ENCODE measurements at regions not wholly inside any gene's neighbourhood (a gene's known extent, or its start where the extent isn't known, plus 50 kb on each side); places are given as distances from the start of the nearest gene placed in this dataset.

GRCh38 chr6:98525860-98526259 lies 308.5 kb upstream of the POU3F2 start:
- DNase-seq (ENCODE audit: low read depth, low spot score), result no peak
- no peak overlapping the region for H3K4me3 ChIP-seq (ENCODE audit: low read length)

- DNase-seq (ENCODE audit: low read depth, low spot score), result no peak
- H3K4me3 ChIP-seq (ENCODE audit: low read length), result no peak overlapping the region
Measured at GRCh38 chr6:98526465-98526864, 307.9 kb upstream of the POU3F2 start.

- no peak overlapping the region for H3K4me3 ChIP-seq (ENCODE audit: low read length)
- no peak for DNase-seq (ENCODE audit: low read depth, low spot score)
Measured at GRCh38 chr6:98529364-98529763, 305.0 kb upstream of the POU3F2 start.

- no peak overlapping the region for H3K4me3 ChIP-seq (ENCODE audit: low read length)
- no peak for DNase-seq (ENCODE audit: low read depth, low spot score)
Measured at GRCh38 chr6:98530732-98531131, 303.6 kb upstream of the POU3F2 start.

- no peak overlapping the region for H3K4me3 ChIP-seq (ENCODE audit: low read length)
- DNase-seq (ENCODE audit: low read depth, low spot score), result no peak
Measured at GRCh38 chr6:98532004-98532403, 302.4 kb upstream of the POU3F2 start.

- peak; percentile 55 for DNase-seq (ENCODE audit: low read depth, low spot score)
Measured at GRCh38 chr6:98539741-98540140, 294.6 kb upstream of the POU3F2 start.

GRCh38 chr6:98546376-98546775 lies 288.0 kb upstream of the POU3F2 start:
- DNase-seq (ENCODE audit: low read depth, low spot score), result no peak
- no peak overlapping the region for H3K4me3 ChIP-seq (ENCODE audit: low read length)

More at GRCh38 chr6:98539741-98540140, 294.6 kb upstream of the POU3F2 start:
- H3K4me3 ChIP-seq (ENCODE audit: low read length), result no peak overlapping the region

- DNase-seq (ENCODE audit: low read depth, low spot score), result no peak
- H3K4me3 ChIP-seq (ENCODE audit: low read length), result no peak overlapping the region
Measured at GRCh38 chr6:98547151-98547550, 287.2 kb upstream of the POU3F2 start.

GRCh38 chr6:98547634-98548033 lies 286.7 kb upstream of the POU3F2 start:
- H3K4me3 ChIP-seq (ENCODE audit: low read length), result no peak overlapping the region
- DNase-seq (ENCODE audit: low read depth, low spot score), result no peak

GRCh38 chr6:98548301-98548700 lies 286.1 kb upstream of the POU3F2 start:
- DNase-seq (ENCODE audit: low read depth, low spot score), result no peak
- H3K4me3 ChIP-seq (ENCODE audit: low read length), result no peak overlapping the region

GRCh38 chr6:98560418-98560817 lies 274.0 kb upstream of the POU3F2 start:
- DNase-seq (ENCODE audit: low read depth, low spot score), result no peak
- no peak overlapping the region for H3K4me3 ChIP-seq (ENCODE audit: low read length)

GRCh38 chr6:98560841-98561240 lies 273.5 kb upstream of the POU3F2 start:
- no peak for DNase-seq (ENCODE audit: low read depth, low spot score)
- no peak overlapping the region for H3K4me3 ChIP-seq (ENCODE audit: low read length)

- DNase-seq (ENCODE audit: low read depth, low spot score), result no peak
- no peak overlapping the region for H3K4me3 ChIP-seq (ENCODE audit: low read length)
Measured at GRCh38 chr6:98566126-98566525, 268.2 kb upstream of the POU3F2 start.

GRCh38 chr6:98572579-98572978 lies 261.8 kb upstream of the POU3F2 start:
- no peak overlapping the region for H3K4me3 ChIP-seq (ENCODE audit: low read length)

GRCh38 chr6:98574984-98575383 lies 259.4 kb upstream of the POU3F2 start:
- no peak for DNase-seq (ENCODE audit: low read depth, low spot score)
- no peak overlapping the region for H3K4me3 ChIP-seq (ENCODE audit: low read length)

More at GRCh38 chr6:98572579-98572978, 261.8 kb upstream of the POU3F2 start:
- DNase-seq (ENCODE audit: low read depth, low spot score), result no peak

GRCh38 chr6:98576791-98577190 lies 257.6 kb upstream of the POU3F2 start:
- no peak overlapping the region for H3K4me3 ChIP-seq (ENCODE audit: low read length)
- DNase-seq (ENCODE audit: low read depth, low spot score), result no peak

- no peak for DNase-seq (ENCODE audit: low read depth, low spot score)
- H3K4me3 ChIP-seq (ENCODE audit: low read length), result no peak overlapping the region
Measured at GRCh38 chr6:98578016-98578415, 256.4 kb upstream of the POU3F2 start.

- no peak overlapping the region for H3K4me3 ChIP-seq (ENCODE audit: low read length)
- no peak for DNase-seq (ENCODE audit: low read depth, low spot score)
Measured at GRCh38 chr6:98579079-98579478, 255.3 kb upstream of the POU3F2 start.

- no peak overlapping the region for H3K4me3 ChIP-seq (ENCODE audit: low read length)
- DNase-seq (ENCODE audit: low read depth, low spot score), result no peak
Measured at GRCh38 chr6:98579941-98580340, 254.4 kb upstream of the POU3F2 start.

- H3K4me3 ChIP-seq (ENCODE audit: low read length), result no peak overlapping the region
- DNase-seq (ENCODE audit: low read depth, low spot score), result no peak
Measured at GRCh38 chr6:98581705-98582104, 252.7 kb upstream of the POU3F2 start.

- no peak overlapping the region for H3K4me3 ChIP-seq (ENCODE audit: low read length)
- DNase-seq (ENCODE audit: low read depth, low spot score), result no peak
Measured at GRCh38 chr6:98583506-98583905, 250.9 kb upstream of the POU3F2 start.

- no peak for DNase-seq (ENCODE audit: low read depth, low spot score)
- H3K4me3 ChIP-seq (ENCODE audit: low read length), result no peak overlapping the region
Measured at GRCh38 chr6:98586163-98586562, 248.2 kb upstream of the POU3F2 start.

All from Jurkat, Clone E6-1 (cell line).